ENCODE measurements at regions not wholly inside any gene's neighbourhood (a gene's known extent, or its start where the extent isn't known, plus 50 kb on each side); places are given as distances from the start of the nearest gene placed in this dataset.

DNA sequence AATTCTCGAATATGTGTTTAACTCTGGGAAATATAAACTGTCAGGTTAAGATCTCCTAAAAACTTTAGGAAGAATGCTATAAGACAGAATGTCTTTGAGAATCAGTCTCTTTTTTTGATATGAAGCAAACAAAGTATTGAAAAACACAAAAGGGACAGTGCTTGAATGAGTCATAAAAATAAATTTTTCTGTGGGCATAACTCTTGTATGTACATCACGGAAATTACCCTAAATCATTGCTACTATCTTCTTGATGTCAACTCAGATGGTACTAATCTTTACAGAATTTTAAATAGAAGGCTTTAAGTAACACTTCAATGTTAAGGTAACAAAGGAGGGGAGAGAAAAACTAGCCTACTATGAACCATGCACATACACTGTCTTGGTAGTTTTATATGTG is 244.0 kb upstream of the AMIGO2 start:
- no peaks in the 10 kb centered on the region for H3K36me3 ChIP-seq
- TF ChIP-seq, protein P1, sequence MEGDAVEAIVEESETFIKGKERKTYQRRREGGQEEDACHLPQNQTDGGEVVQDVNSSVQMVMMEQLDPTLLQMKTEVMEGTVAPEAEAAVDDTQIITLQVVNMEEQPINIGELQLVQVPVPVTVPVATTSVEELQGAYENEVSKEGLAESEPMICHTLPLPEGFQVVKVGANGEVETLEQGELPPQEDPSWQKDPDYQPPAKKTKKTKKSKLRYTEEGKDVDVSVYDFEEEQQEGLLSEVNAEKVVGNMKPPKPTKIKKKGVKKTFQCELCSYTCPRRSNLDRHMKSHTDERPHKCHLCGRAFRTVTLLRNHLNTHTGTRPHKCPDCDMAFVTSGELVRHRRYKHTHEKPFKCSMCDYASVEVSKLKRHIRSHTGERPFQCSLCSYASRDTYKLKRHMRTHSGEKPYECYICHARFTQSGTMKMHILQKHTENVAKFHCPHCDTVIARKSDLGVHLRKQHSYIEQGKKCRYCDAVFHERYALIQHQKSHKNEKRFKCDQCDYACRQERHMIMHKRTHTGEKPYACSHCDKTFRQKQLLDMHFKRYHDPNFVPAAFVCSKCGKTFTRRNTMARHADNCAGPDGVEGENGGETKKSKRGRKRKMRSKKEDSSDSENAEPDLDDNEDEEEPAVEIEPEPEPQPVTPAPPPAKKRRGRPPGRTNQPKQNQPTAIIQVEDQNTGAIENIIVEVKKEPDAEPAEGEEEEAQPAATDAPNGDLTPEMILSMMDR (IDR thresholded peaks at IDR 0.05; ENCODE audit: low read depth, low read length): no peak
- H3K4me1 ChIP-seq: no peaks in the 10 kb centered on the region
- H3K4me3 ChIP-seq (ENCODE audit: low read depth, low read length): no peak overlapping the region
- no peaks in the 10 kb centered on the region for H3K9me3 ChIP-seq
- H3K27me3 ChIP-seq: no peaks in the 10 kb centered on the region; the same call in 1 of the 2 replicates
- DNase-seq: no peak

DNA sequence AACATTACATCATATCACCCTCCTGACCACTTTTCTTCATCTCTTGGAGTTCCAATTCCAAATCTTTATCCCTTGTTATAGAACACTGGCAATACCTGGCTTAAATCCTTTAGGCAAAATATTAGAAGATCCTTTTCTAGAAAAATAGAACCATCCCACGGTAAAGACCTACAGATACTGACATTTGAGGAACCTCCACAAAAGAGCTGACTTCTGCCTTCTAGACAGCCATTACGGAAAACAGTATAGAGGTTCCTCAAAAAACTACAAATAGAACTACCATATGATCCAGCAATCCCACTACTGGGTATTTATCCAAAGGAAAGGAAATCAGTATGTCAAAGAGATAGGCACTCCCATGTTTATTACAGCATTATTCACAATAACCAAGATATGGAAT is 241.7 kb upstream of the AMIGO2 start:
- no peaks in the 10 kb centered on the region for H3K9me3 ChIP-seq
- H3K27me3 ChIP-seq: no peaks in the 10 kb centered on the region; the same call in 1 of the 2 replicates
- DNase-seq: no peak
- H3K4me3 ChIP-seq (ENCODE audit: low read depth, low read length): no peak overlapping the region
- H3K4me1 ChIP-seq: no peaks in the 10 kb centered on the region
- TF ChIP-seq, protein P1 (IDR thresholded peaks at IDR 0.05; ENCODE audit: low read depth, low read length): no peak
- no peaks in the 10 kb centered on the region for H3K36me3 ChIP-seq

DNA sequence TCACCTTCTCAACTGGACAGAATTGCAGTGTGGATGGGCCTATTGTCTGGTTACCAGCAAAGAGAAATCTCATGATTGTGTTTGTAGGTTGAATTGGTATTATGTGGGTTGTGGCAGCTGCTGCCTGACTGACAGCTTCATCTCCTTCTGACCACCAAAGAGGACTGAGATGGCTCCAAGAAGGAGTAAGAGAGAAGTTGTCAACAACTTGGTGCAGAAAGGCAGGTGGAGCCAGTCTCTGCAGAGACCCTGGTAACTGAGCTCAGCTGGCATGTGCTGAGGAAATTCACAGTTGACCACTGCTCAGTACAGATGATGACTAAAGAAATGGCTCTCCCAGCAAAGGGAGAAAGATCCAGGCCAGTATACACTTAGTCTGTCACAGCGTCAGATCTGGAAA is 240.0 kb upstream of the AMIGO2 start:
- Histone ChIP-seq H3K36me3 (no peaks in the 10 kb centered on the region), H3K9me3 (no peaks in the 10 kb centered on the region), H3K27me3 (no peaks in the 10 kb centered on the region; the same call in 1 of the 2 replicates), H3K4me1 (no peaks in the 10 kb centered on the region), H3K4me3 (ENCODE audit: low read depth, low read length) (no peak overlapping the region)
- TF ChIP-seq, protein P1 (IDR thresholded peaks at IDR 0.05; ENCODE audit: low read depth, low read length): no peak
- DNase-seq: no peak

DNA sequence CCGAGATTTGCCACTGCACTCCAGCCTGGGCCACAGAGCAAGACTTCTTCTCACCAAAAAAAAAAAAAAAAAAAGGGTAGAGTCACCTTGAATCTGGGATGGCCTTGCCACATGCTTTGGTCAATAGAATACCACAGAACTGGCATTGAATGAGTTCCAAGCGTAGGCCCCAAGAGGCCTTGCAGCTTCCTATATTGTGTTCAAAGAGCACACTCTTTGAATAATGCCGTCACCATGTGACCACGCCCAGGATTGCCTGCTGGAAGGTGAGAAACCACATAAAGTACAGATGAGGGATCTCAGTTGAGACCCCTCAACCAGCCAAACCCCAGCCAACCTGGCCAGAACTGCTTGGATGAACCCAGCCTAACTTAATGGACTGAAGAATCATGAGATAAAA is 239.2 kb upstream of the AMIGO2 start:
- no peak for DNase-seq
- no peaks in the 10 kb centered on the region for H3K36me3 ChIP-seq
- H3K27me3 ChIP-seq: no peaks in the 10 kb centered on the region; the same call in 1 of the 2 replicates
- H3K9me3 ChIP-seq: no peaks in the 10 kb centered on the region
- TF ChIP-seq, protein P1 (IDR thresholded peaks at IDR 0.05; ENCODE audit: low read depth, low read length): no peak
- H3K4me3 ChIP-seq (ENCODE audit: low read depth, low read length): no peak overlapping the region
- no peaks in the 10 kb centered on the region for H3K4me1 ChIP-seq

DNA sequence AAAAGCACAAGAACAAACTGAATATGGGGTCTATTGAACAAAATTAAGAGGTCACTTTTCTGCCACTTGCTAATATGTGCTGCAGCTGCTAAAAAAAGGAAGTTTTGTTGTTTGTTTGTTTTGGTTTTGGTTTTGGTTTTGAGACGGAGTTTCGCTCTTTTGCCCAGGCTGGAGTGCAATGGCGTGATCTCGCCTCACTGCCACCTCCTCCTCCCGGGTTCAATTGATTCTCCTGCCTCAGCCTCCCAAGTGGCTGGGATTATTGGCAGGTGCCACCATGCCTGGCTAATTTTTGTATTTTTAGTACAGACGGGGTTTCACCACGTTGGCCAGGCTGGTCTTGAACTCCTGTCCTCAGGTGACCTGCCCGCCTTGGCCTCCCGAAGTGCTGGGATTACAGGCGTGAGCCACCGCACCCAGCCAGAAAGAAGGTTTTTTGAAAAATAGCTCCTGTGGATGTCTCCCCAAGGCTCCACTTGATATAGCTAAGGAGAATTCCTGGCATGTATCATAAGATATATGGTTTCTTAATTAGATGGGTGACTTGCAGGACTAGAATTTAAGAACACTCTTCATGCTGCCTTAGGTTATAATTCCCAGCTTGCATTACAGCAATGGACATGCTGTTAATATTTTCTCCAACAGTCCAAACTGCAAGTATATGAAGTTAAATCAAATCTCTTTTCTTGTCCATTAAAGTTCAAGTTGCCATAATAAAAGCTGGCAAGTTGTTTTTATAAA is 237.6 kb upstream of the AMIGO2 start:
- Histone ChIP-seq H3K27me3 (no peaks in the 10 kb centered on the region; the same call in 1 of the 2 replicates), H3K4me3 (ENCODE audit: low read depth, low read length) (no peak overlapping the region), H3K36me3 (no peaks in the 10 kb centered on the region), H3K9me3 (no peaks in the 10 kb centered on the region), H3K4me1 (no peaks in the 10 kb centered on the region)
- DNase-seq: no peak
- TF ChIP-seq, protein P1 (IDR thresholded peaks at IDR 0.05; ENCODE audit: low read depth, low read length): no peak

DNA sequence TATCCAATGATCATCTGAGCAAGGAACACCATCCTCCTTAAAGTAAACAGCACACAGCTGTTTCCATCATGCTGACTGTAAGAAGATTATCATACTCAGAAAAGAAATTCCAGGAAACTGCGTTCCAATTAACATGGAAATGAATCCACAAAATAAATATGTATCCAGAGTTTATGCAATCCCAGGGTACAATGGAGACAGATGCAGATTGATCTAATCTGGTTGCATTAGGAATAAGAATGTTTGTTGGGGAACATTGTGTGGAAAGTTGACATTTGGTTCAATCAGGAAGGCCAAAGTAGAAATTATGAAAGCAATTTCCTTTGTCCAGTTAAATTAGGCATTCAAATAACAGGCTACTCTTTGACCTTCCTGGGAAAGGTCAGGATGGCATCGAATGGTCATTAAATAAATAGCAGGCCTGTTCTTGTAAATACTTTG is 236.9 kb upstream of the AMIGO2 start:
- Histone ChIP-seq H3K27me3 (no peaks in the 10 kb centered on the region; the same call in 1 of the 2 replicates), H3K9me3 (no peaks in the 10 kb centered on the region), H3K4me3 (ENCODE audit: low read depth, low read length) (no peak overlapping the region), H3K36me3 (no peaks in the 10 kb centered on the region), H3K4me1 (no peaks in the 10 kb centered on the region)
- no peak for DNase-seq
- TF ChIP-seq, protein P1 (IDR thresholded peaks at IDR 0.05; ENCODE audit: low read depth, low read length): no peak
